ENCODE measurements at regions not wholly inside any gene's neighbourhood (a gene's known extent, or its start where the extent isn't known, plus 50 kb on each side); places are given as distances from the start of the nearest gene placed in this dataset.

- no peaks in the 10 kb centered on the region for H3K36me3 ChIP-seq
- H3K4me3 ChIP-seq: peak overlapping the region; percentile 47
- TF ChIP-seq EP300 (IDR thresholded peaks at IDR 0.05) (no peak), POLR2AphosphoS5 (IDR thresholded peaks at IDR 0.05) (no peak), POLR2A (IDR thresholded peaks at IDR 0.05) (no peak)
- TF ChIP-seq, protein P1, sequence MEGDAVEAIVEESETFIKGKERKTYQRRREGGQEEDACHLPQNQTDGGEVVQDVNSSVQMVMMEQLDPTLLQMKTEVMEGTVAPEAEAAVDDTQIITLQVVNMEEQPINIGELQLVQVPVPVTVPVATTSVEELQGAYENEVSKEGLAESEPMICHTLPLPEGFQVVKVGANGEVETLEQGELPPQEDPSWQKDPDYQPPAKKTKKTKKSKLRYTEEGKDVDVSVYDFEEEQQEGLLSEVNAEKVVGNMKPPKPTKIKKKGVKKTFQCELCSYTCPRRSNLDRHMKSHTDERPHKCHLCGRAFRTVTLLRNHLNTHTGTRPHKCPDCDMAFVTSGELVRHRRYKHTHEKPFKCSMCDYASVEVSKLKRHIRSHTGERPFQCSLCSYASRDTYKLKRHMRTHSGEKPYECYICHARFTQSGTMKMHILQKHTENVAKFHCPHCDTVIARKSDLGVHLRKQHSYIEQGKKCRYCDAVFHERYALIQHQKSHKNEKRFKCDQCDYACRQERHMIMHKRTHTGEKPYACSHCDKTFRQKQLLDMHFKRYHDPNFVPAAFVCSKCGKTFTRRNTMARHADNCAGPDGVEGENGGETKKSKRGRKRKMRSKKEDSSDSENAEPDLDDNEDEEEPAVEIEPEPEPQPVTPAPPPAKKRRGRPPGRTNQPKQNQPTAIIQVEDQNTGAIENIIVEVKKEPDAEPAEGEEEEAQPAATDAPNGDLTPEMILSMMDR (IDR thresholded peaks at IDR 0.05): no peak
- peaks cover 86% of the 10 kb centered on the region for H3K4me1 ChIP-seq
- WGBS: no CpG with 5 or more reads among the region's 54 CpGs
- H3K27me3 ChIP-seq: peaks cover 16% of the 10 kb centered on the region
- DNase-seq (ENCODE audit: low spot score in 2 of 2): peak in 1 of 2 donors; percentile 86
- no peaks in the 10 kb centered on the region for H3K9me3 ChIP-seq
- no peak overlapping the region for H3K27ac ChIP-seq
These were observed 56.5 kb upstream of the CIBAR2 start for GRCh38 chr16:85168732-85169256.

- TF ChIP-seq, protein P1 (IDR thresholded peaks at IDR 0.05): no peak
- TF ChIP-seq POLR2AphosphoS5 (IDR thresholded peaks at IDR 0.05): no peak
- no peak overlapping the region for H3K27ac ChIP-seq
- H3K4me1 ChIP-seq: peaks cover 89% of the 10 kb centered on the region
- H3K27me3 ChIP-seq: peaks cover 16% of the 10 kb centered on the region
- no peak for DNase-seq (ENCODE audit: low spot score in 2 of 2)
- under 1% methylated on average over 37 of the region's 125 CpGs for WGBS
- H3K4me3 ChIP-seq: peak overlapping the region; percentile 62
- no peaks in the 10 kb centered on the region for H3K36me3 ChIP-seq
- H3K9me3 ChIP-seq: no peaks in the 10 kb centered on the region
These were observed 57.2 kb upstream of the CIBAR2 start for GRCh38 chr16:85169333-85170065.

- TF ChIP-seq POLR2A (IDR thresholded peaks at IDR 0.05): no peak
- TF ChIP-seq, protein P1 (IDR thresholded peaks at IDR 0.05): no peak
- TF ChIP-seq EP300 (IDR thresholded peaks at IDR 0.05): no peak
- no peak for TF ChIP-seq POLR2AphosphoS5 (IDR thresholded peaks at IDR 0.05)
- Histone ChIP-seq H3K9me3 (no peaks in the 10 kb centered on the region), H3K4me3 (peak overlapping the region; percentile 62), H3K36me3 (no peaks in the 10 kb centered on the region), H3K27ac (no peak overlapping the region), H3K4me1 (peaks cover 85% of the 10 kb centered on the region), H3K27me3 (peaks cover 16% of the 10 kb centered on the region)
- no peak for DNase-seq (ENCODE audit: low spot score in 2 of 2)
- WGBS: 80% methylated on average over 2 of the region's 38 CpGs
These were observed 57.8 kb upstream of the CIBAR2 start for GRCh38 chr16:85170066-85170491.

DNA sequence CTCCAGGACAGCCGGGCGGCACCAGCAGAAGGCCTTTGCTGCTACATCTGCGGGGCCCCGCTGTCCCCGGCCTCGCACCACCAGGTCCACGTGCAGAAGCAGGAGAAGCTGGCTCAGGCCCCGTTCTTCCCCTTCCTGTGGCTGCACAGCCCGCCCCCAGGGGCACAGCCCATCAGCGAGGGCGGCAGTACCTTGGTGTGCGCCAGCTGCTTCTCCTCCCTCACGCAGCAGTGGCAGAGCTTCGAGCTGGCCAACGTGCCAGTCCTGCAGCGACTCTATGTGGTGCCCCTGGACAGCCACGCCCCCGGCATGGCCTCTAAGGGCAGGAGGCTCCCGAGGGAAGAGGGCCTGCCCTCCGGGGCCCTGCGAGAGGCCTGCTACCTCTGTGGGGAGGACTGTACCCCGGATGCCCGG, 58.3 kb upstream of the CIBAR2 start:
- Histone ChIP-seq H3K9me3 (no peaks in the 10 kb centered on the region), H3K4me1 (peaks cover 83% of the 10 kb centered on the region), H3K27ac (no peak overlapping the region), H3K36me3 (no peaks in the 10 kb centered on the region), H3K27me3 (peaks cover 16% of the 10 kb centered on the region), H3K4me3 (peak overlapping the region; percentile 62)
- TF ChIP-seq POLR2A (IDR thresholded peaks at IDR 0.05): no peak
- TF ChIP-seq POLR2AphosphoS5 (IDR thresholded peaks at IDR 0.05): no peak
- TF ChIP-seq EP300 (IDR thresholded peaks at IDR 0.05): no peak
- TF ChIP-seq, protein P1 (IDR thresholded peaks at IDR 0.05): no peak
- WGBS: no CpG with 5 or more reads among the region's 23 CpGs
- no peak for DNase-seq (ENCODE audit: low spot score in 2 of 2)

- H3K4me1 ChIP-seq: peaks cover 80% of the 10 kb centered on the region
These were observed 58.9 kb upstream of the CIBAR2 start for GRCh38 chr16:85171004-85171758.

More at GRCh38 chr16:85171004-85171758, 58.9 kb upstream of the CIBAR2 start:
- Histone ChIP-seq H3K36me3 (no peaks in the 10 kb centered on the region), H3K4me3 (peak overlapping the region; percentile 62), H3K27ac (no peak overlapping the region), H3K9me3 (no peaks in the 10 kb centered on the region), H3K27me3 (peaks cover 16% of the 10 kb centered on the region)
- WGBS: 91% methylated on average over 25 of the region's 44 CpGs
- no peak for DNase-seq (ENCODE audit: low spot score in 2 of 2)
- no peak for TF ChIP-seq POLR2A (IDR thresholded peaks at IDR 0.05)
- no peak for TF ChIP-seq EP300 (IDR thresholded peaks at IDR 0.05)
- TF ChIP-seq, protein P1 (IDR thresholded peaks at IDR 0.05): no peak
- TF ChIP-seq POLR2AphosphoS5 (IDR thresholded peaks at IDR 0.05): no peak
